Liver (tissue), 8 donors: ENCODE measurements at regions not wholly inside any gene's neighbourhood (a gene's known extent, or its start where the extent isn't known, plus 50 kb on each side); places are given as distances from the start of the nearest gene placed in this dataset.

ENCODE experiments used
- DNase-seq: peaks from one replicate; pipeline ENCODE4 v3.0.0-alpha.2; 2017; ENCODE audit warnings: low spot score
- H3K27ac ChIP-seq, 2 donors: one replicate each; pipeline ENCODE4 v1.7.0; 2013; ENCODE audit warnings: inconsistent platforms in 2 of 2, low read length in 2 of 2, control low read depth in 1 of 2, low read depth in 1 of 2, mild to moderate bottlenecking in 1 of 2
- H3K27me3 ChIP-seq, 4 donors: one replicate each; pipeline versions ENCODE4 v1.6.1 to v1.7.0; 2013; ENCODE audit warnings: low read length in 3 of 4, inconsistent platforms in 1 of 4, mild to moderate bottlenecking in 1 of 4, moderate library complexity in 1 of 4; ENCODE audit not compliant: control insufficient read depth in 4 of 4, insufficient read depth in 4 of 4
- H3K36me3 ChIP-seq, 4 donors: one replicate each; pipeline versions ENCODE4 v1.6.1 to v1.7.0; 2013; ENCODE audit warnings: low read length in 3 of 4, mild to moderate bottlenecking in 3 of 4, low read depth in 1 of 4, moderate library complexity in 1 of 4; ENCODE audit not compliant: control insufficient read depth in 4 of 4, insufficient read depth in 3 of 4
- H3K4me1 ChIP-seq, 4 donors: one replicate each; pipeline versions ENCODE4 v1.6.1 to v1.7.0; 2013; ENCODE audit warnings: low read length in 3 of 4, mild to moderate bottlenecking in 3 of 4, moderate library complexity in 1 of 4; ENCODE audit not compliant: control insufficient read depth in 4 of 4, insufficient read depth in 4 of 4
- H3K4me3 ChIP-seq, 3 donors: one replicate each; pipeline versions ENCODE4 v1.6.1 to v1.7.0; 2013; ENCODE audit warnings: low read length in 3 of 3, control low read depth in 1 of 3, low read depth in 1 of 3, mild to moderate bottlenecking in 1 of 3
- H3K9ac ChIP-seq, 2 donors: one replicate each; pipeline ENCODE4 v1.7.0; 2013; ENCODE audit warnings: low read length in 2 of 2, mild to moderate bottlenecking in 2 of 2, moderate library complexity in 2 of 2, control low read depth in 1 of 2, low read depth in 1 of 2
- H3K9me3 ChIP-seq, 4 donors: one replicate each; pipeline versions ENCODE4 v1.6.1 to v1.7.0; 2013; ENCODE audit warnings: low read length in 3 of 4; ENCODE audit not compliant: control insufficient read depth in 4 of 4
- CTCF ChIP-seq: fragments of 150-350 bp; IDR thresholded peaks from 2 replicates; pipeline ENCODE4 v1.5.1; 2017; ENCODE audit warnings: improper control_type of control experiment, low read depth, low read length; ENCODE audit not compliant: missing input control
- EGR1 ChIP-seq, 2 donors: IDR thresholded peaks; 2 replicates each; pipeline ENCODE4 v1.6.1; 2016 to 2018; ENCODE audit warnings: antibody characterized with exemption in 2 of 2, low read depth in 2 of 2
- FOXA1 ChIP-seq: IDR thresholded peaks from 2 replicates; pipeline ENCODE4 v1.6.1; 2016; ENCODE audit warnings: antibody characterized with exemption
- FOXA2 ChIP-seq: IDR thresholded peaks from 2 replicates; pipeline ENCODE4 v1.6.1; 2016; ENCODE audit warnings: antibody characterized with exemption
- GABPA ChIP-seq, 2 donors: IDR thresholded peaks in 1 of 2; conservative IDR thresholded peaks in 1 of 2; 2 replicates each; pipeline ENCODE4 v1.6.1; 2016; ENCODE audit warnings: antibody characterized with exemption in 2 of 2, mild to moderate bottlenecking in 1 of 2, moderate library complexity in 1 of 2
- HNF4A ChIP-seq, 2 donors: conservative IDR thresholded peaks; 2 replicates each; pipeline ENCODE4 v1.6.1; 2016; ENCODE audit warnings: antibody characterized with exemption in 2 of 2, mild to moderate bottlenecking in 2 of 2
- HNF4G ChIP-seq: IDR thresholded peaks from 2 replicates; pipeline ENCODE4 v1.6.1; 2016; ENCODE audit warnings: antibody characterized with exemption
- JUND ChIP-seq, 2 donors: IDR thresholded peaks; 2 replicates each; pipeline ENCODE4 v1.6.1; 2016; ENCODE audit warnings: antibody characterized with exemption in 2 of 2
- NR2F2 ChIP-seq: IDR thresholded peaks from 2 replicates; pipeline ENCODE4 v1.6.1; 2016; ENCODE audit warnings: antibody characterized with exemption
- RAD21 ChIP-seq, 2 donors: IDR thresholded peaks; 2 replicates each; pipeline ENCODE4 v1.6.1; 2016; ENCODE audit warnings: antibody characterized with exemption in 2 of 2, mild to moderate bottlenecking in 2 of 2
- REST ChIP-seq: IDR thresholded peaks from 2 replicates; pipeline ENCODE4 v1.6.1; 2016; ENCODE audit warnings: antibody characterized with exemption, mild to moderate bottlenecking
- RXRA ChIP-seq, 2 donors: IDR thresholded peaks; 2 replicates each; pipeline ENCODE4 v1.6.1; 2017 to 2018; ENCODE audit warnings: antibody characterized with exemption in 2 of 2, mild to moderate bottlenecking in 1 of 2
- SP1 ChIP-seq: IDR thresholded peaks from 2 replicates; pipeline ENCODE4 v1.6.1; 2018; ENCODE audit warnings: antibody characterized with exemption, mild to moderate bottlenecking
- TAF1 ChIP-seq: conservative IDR thresholded peaks from 2 replicates; pipeline ENCODE4 v1.6.1; 2016; ENCODE audit warnings: antibody characterized with exemption, mild to moderate bottlenecking
- YY1 ChIP-seq: IDR thresholded peaks from 2 replicates; pipeline ENCODE4 v1.6.1; 2016; ENCODE audit warnings: antibody characterized with exemption, mild to moderate bottlenecking
- WGBS: extraction: QIAGEN DNeasy Blood & Tissue Kit; methylation state at CpG from one replicate; pipeline ENCODE4 v1.1.7; 2013; 5-methylcytosine and 5-hydroxymethylcytosine counted together
- TF ChIP-seq, protein P1 (sequence below): IDR thresholded peaks from 2 replicates; pipeline ENCODE4 v1.6.1; 2016; ENCODE audit warnings: antibody characterized with exemption
- TF ChIP-seq, protein P2 (sequence below): IDR thresholded peaks from 2 replicates; pipeline ENCODE4 v1.6.1; 2016; ENCODE audit warnings: antibody characterized with exemption
- TF ChIP-seq, protein P3 (sequence below): IDR thresholded peaks from 2 replicates; pipeline ENCODE4 v1.6.1; 2016; ENCODE audit warnings: antibody characterized with exemption
- donor health status: healthy.
- donor health status: healthy.
- donor health status: healthy.
- donor health status: healthy.
- donor health status: healthy.

DNA sequence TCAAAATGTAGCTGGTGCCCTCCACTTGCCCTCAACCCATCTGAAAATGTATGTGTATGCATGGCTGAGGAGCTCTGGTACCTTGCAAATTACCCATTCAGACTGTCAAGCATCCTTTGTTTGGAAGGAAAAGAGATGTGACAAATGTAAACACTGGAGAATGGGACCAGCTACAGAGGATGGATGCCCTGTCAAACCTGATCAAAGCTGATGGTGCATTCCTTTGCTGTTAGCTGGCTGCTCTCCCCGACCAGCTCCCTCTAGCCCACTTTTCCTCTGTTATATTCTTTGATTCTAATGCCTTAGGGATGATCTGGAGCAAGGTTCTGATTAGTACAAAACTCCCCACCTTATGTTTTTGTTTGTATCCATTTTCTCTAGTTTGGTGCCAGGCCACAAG, 310.3 kb downstream of the C12orf75 start:
- DNase-seq, result no peak
- TF ChIP-seq TAF1, result no peak
- no peak for TF ChIP-seq JUND (IDR thresholded peaks at IDR 0.05)
- TF ChIP-seq FOXA2, result no peak
- TF ChIP-seq NR2F2, result no peak
- TF ChIP-seq, protein P1, sequence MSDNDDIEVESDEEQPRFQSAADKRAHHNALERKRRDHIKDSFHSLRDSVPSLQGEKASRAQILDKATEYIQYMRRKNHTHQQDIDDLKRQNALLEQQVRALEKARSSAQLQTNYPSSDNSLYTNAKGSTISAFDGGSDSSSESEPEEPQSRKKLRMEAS, result no peak
- TF ChIP-seq, protein P2, sequence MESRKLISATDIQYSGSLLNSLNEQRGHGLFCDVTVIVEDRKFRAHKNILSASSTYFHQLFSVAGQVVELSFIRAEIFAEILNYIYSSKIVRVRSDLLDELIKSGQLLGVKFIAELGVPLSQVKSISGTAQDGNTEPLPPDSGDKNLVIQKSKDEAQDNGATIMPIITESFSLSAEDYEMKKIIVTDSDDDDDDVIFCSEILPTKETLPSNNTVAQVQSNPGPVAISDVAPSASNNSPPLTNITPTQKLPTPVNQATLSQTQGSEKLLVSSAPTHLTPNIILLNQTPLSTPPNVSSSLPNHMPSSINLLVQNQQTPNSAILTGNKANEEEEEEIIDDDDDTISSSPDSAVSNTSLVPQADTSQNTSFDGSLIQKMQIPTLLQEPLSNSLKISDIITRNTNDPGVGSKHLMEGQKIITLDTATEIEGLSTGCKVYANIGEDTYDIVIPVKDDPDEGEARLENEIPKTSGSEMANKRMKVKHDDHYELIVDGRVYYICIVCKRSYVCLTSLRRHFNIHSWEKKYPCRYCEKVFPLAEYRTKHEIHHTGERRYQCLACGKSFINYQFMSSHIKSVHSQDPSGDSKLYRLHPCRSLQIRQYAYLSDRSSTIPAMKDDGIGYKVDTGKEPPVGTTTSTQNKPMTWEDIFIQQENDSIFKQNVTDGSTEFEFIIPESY, result no peak
- TF ChIP-seq REST, result no peak
- no peak for TF ChIP-seq GABPA (IDR thresholded peaks at IDR 0.05 in 1 of 2, conservative IDR thresholded peaks at IDR 0.05 in 1 of 2)
- no peak for TF ChIP-seq YY1
- no peak for TF ChIP-seq EGR1 (IDR thresholded peaks at IDR 0.05; ENCODE audit: low read depth in 2 of 2)
- TF ChIP-seq HNF4G, result no peak
- TF ChIP-seq CTCF, result no peak
- H3K27me3 ChIP-seq, result no peaks in the 10 kb centered on the region
- H3K27ac ChIP-seq, result no peak overlapping the region
- no peaks in the 10 kb centered on the region for H3K4me1 ChIP-seq
- no peaks in the 10 kb centered on the region for H3K36me3 ChIP-seq
- H3K9ac ChIP-seq, result no peak overlapping the region
- no peaks in the 10 kb centered on the region for H3K9me3 ChIP-seq
- no peak overlapping the region for H3K4me3 ChIP-seq
- WGBS, result 21% methylated on average over 1 of the region's 1 CpG

- Histone ChIP-seq H3K36me3 (no peaks in the 10 kb centered on the region), H3K9me3 (no peaks in the 10 kb centered on the region), H3K9ac (no peak overlapping the region), H3K4me3 (no peak overlapping the region), H3K4me1 (no peaks in the 10 kb centered on the region), H3K27ac (no peak overlapping the region), H3K27me3 (no peaks in the 10 kb centered on the region)
- WGBS, result 86% methylated on average over 5 of the region's 5 CpGs
- no peak for DNase-seq
- TF ChIP-seq FOXA1 (no peak), RXRA (IDR thresholded peaks at IDR 0.05) (no peak), HNF4G (no peak), GABPA (IDR thresholded peaks at IDR 0.05 in 1 of 2, conservative IDR thresholded peaks at IDR 0.05 in 1 of 2) (no peak), RAD21 (IDR thresholded peaks at IDR 0.05) (no peak), FOXA2 (no peak), EGR1 (IDR thresholded peaks at IDR 0.05; ENCODE audit: low read depth in 2 of 2) (no peak), SP1 (no peak), NR2F2 (no peak), YY1 (no peak), CTCF (no peak), HNF4A (conservative IDR thresholded peaks at IDR 0.05) (no peak), TAF1 (no peak), JUND (IDR thresholded peaks at IDR 0.05) (no peak)
- TF ChIP-seq, protein P1, result no peak
- TF ChIP-seq, protein P2, result no peak
- TF ChIP-seq, protein P3, sequence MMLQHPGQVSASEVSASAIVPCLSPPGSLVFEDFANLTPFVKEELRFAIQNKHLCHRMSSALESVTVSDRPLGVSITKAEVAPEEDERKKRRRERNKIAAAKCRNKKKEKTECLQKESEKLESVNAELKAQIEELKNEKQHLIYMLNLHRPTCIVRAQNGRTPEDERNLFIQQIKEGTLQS, result no peak
These were observed 311.3 kb downstream of the C12orf75 start for GRCh38 chr12:105641749-105642148.
